Activated T-helper 1 cell treated with anti-CD3 and anti-CD28 coated beads, Interleukin-12 subunit alpha, Interleukin-12 subunit beta, Interleukin-2, Interleukin-4 antibody, amounts not matched to agents 30 ng/mL and 10 ng/mL and 1 ng/mL, durations not matched to agents 14 hours and 24 hours and 36 hours (primary cell): ENCODE measurements at regions not wholly inside any gene's neighbourhood (a gene's known extent, or its start where the extent isn't known, plus 50 kb on each side); places are given as distances from the start of the nearest gene placed in this dataset.
"Not testable (repeated sequence)": the region's sequence is repeated elsewhere in the genome, so short reads cannot be mapped to it uniquely, and the experiment has no call there.

Experiments used
- DNase-seq: peaks from one replicate; pipeline ENCODE4 v3.0.0; 2021; ENCODE audit warnings: low spot score
- H3K27ac Mint-ChIP-seq: one replicate; pipeline ENCODE4 v1.8.0; 2021; ENCODE audit warnings: mild to moderate bottlenecking, mixed read lengths
- H3K27me3 Mint-ChIP-seq: one replicate; pipeline ENCODE4 v1.8.0; 2022; ENCODE audit warnings: mild to moderate bottlenecking, moderate library complexity, mixed read lengths; ENCODE audit not compliant: insufficient read depth
- H3K36me3 Mint-ChIP-seq: one replicate; pipeline ENCODE4 v1.8.0; 2021; ENCODE audit warnings: low read depth, mixed read lengths
- H3K4me1 Mint-ChIP-seq: one replicate; pipeline ENCODE4 v1.8.0; 2021; ENCODE audit warnings: low read depth, mixed read lengths
- H3K4me3 Mint-ChIP-seq: one replicate; pipeline ENCODE4 v1.8.0; 2021; ENCODE audit warnings: mild to moderate bottlenecking, moderate library complexity, mixed read lengths
- H3K9me3 Mint-ChIP-seq: one replicate; pipeline ENCODE4 v1.8.0; 2021; ENCODE audit warnings: mixed read lengths
- intact Hi-C: fragments of 100-400 bp; cut with micrococcal nuclease; formaldehyde crosslinking; loops from one replicate; pipeline ENCODE4 v1.15.1; 2024

GRCh38 chr18:47721876-47722275 lies 208.6 kb downstream of the SMAD2 start:
- no peaks in the 10 kb centered on the region for H3K27me3 Mint-ChIP-seq
- H3K36me3 Mint-ChIP-seq, result no peaks in the 10 kb centered on the region
- H3K4me3 Mint-ChIP-seq, result no peak overlapping the region
- H3K4me1 Mint-ChIP-seq, result no peaks in the 10 kb centered on the region
- no peak overlapping the region for H3K27ac Mint-ChIP-seq
- no peak for DNase-seq
- intact Hi-C loops, result no loop called here
- H3K9me3 Mint-ChIP-seq, result no peaks in the 10 kb centered on the region

GRCh38 chr18:47720741-47721140 lies 209.7 kb downstream of the SMAD2 start:
- H3K36me3 Mint-ChIP-seq, result no peaks in the 10 kb centered on the region
- H3K27ac Mint-ChIP-seq, result no peak overlapping the region
- no peaks in the 10 kb centered on the region for H3K4me1 Mint-ChIP-seq
- H3K27me3 Mint-ChIP-seq, result no peaks in the 10 kb centered on the region
- no peak for DNase-seq
- intact Hi-C loops, result no loop called here
- H3K9me3 Mint-ChIP-seq, result no peaks in the 10 kb centered on the region
- no peak overlapping the region for H3K4me3 Mint-ChIP-seq

- Mint-ChIP-seq H3K27me3 (no peaks in the 10 kb centered on the region), H3K36me3 (no peaks in the 10 kb centered on the region), H3K27ac (no peak overlapping the region), H3K9me3 (no peaks in the 10 kb centered on the region), H3K4me1 (no peaks in the 10 kb centered on the region), H3K4me3 (no peak overlapping the region)
- DNase-seq, result no peak
- intact Hi-C loops, result no loop called here
Measured at GRCh38 chr18:47719096-47719780, 211.2 kb downstream of the SMAD2 start.

- no peak overlapping the region for H3K27ac Mint-ChIP-seq
- no peaks in the 10 kb centered on the region for H3K27me3 Mint-ChIP-seq
- no peaks in the 10 kb centered on the region for H3K36me3 Mint-ChIP-seq
- H3K4me3 Mint-ChIP-seq, result no peak overlapping the region
- intact Hi-C loops, result no loop called here
- H3K9me3 Mint-ChIP-seq, result no peaks in the 10 kb centered on the region
- no peaks in the 10 kb centered on the region for H3K4me1 Mint-ChIP-seq
- DNase-seq, result no peak
Measured at GRCh38 chr18:47718646-47719045, 211.8 kb downstream of the SMAD2 start.

- Mint-ChIP-seq H3K4me1 (no peaks in the 10 kb centered on the region), H3K27ac (no peak overlapping the region), H3K27me3 (no peaks in the 10 kb centered on the region), H3K9me3 (no peaks in the 10 kb centered on the region), H3K4me3 (no peak overlapping the region), H3K36me3 (no peaks in the 10 kb centered on the region)
- DNase-seq, result no peak
- intact Hi-C loops, result no loop called here
Measured at GRCh38 chr18:47717257-47717656, 213.2 kb downstream of the SMAD2 start.

GRCh38 chr18:47716632-47717185 lies 213.8 kb downstream of the SMAD2 start:
- Mint-ChIP-seq H3K9me3 (no peaks in the 10 kb centered on the region), H3K27me3 (no peaks in the 10 kb centered on the region), H3K36me3 (no peaks in the 10 kb centered on the region), H3K27ac (no peak overlapping the region), H3K4me3 (no peak overlapping the region), H3K4me1 (no peaks in the 10 kb centered on the region)
- no peak for DNase-seq
- intact Hi-C loops, result no loop called here

- Mint-ChIP-seq H3K36me3 (no peaks in the 10 kb centered on the region), H3K27me3 (no peaks in the 10 kb centered on the region), H3K4me3 (no peak overlapping the region), H3K4me1 (no peaks in the 10 kb centered on the region), H3K27ac (no peak overlapping the region), H3K9me3 (no peaks in the 10 kb centered on the region)
- DNase-seq, result no peak
- intact Hi-C loops, result no loop called here
Measured at GRCh38 chr18:47710451-47710850, 220.0 kb downstream of the SMAD2 start.

GRCh38 chr18:47709556-47709955 lies 220.9 kb downstream of the SMAD2 start:
- no peak for DNase-seq
- Mint-ChIP-seq H3K4me3 (no peak overlapping the region), H3K4me1 (no peaks in the 10 kb centered on the region), H3K36me3 (no peaks in the 10 kb centered on the region), H3K9me3 (no peaks in the 10 kb centered on the region), H3K27ac (no peak overlapping the region), H3K27me3 (peaks cover under 1% of the 10 kb centered on the region)
- intact Hi-C loops, result no loop called here

- H3K36me3 Mint-ChIP-seq, result no peaks in the 10 kb centered on the region
- H3K27ac Mint-ChIP-seq, result no peak overlapping the region
- no peaks in the 10 kb centered on the region for H3K4me1 Mint-ChIP-seq
- no peaks in the 10 kb centered on the region for H3K9me3 Mint-ChIP-seq
- no peak overlapping the region for H3K4me3 Mint-ChIP-seq
- intact Hi-C loops, result no loop called here
- no peak for DNase-seq
- peaks cover 5% of the 10 kb centered on the region for H3K27me3 Mint-ChIP-seq
Measured at GRCh38 chr18:47708206-47708605, 222.3 kb downstream of the SMAD2 start.

GRCh38 chr18:47701134-47701533 lies 229.3 kb downstream of the SMAD2 start:
- no peak for DNase-seq
- Mint-ChIP-seq H3K4me3 (no peak overlapping the region), H3K27me3 (peaks cover 5% of the 10 kb centered on the region), H3K4me1 (no peaks in the 10 kb centered on the region), H3K36me3 (no peaks in the 10 kb centered on the region), H3K27ac (no peak overlapping the region), H3K9me3 (no peaks in the 10 kb centered on the region)
- intact Hi-C loops, result no loop called here

- H3K4me3 Mint-ChIP-seq, result no peak overlapping the region
- no peaks in the 10 kb centered on the region for H3K36me3 Mint-ChIP-seq
- H3K27me3 Mint-ChIP-seq, result no peaks in the 10 kb centered on the region
- no peaks in the 10 kb centered on the region for H3K9me3 Mint-ChIP-seq
- no peak overlapping the region for H3K27ac Mint-ChIP-seq
- no peaks in the 10 kb centered on the region for H3K4me1 Mint-ChIP-seq
- DNase-seq, result no peak
- intact Hi-C loops, result no loop called here
Measured at GRCh38 chr18:47696870-47697269, 233.6 kb downstream of the SMAD2 start.

- no peaks in the 10 kb centered on the region for H3K36me3 Mint-ChIP-seq
- no peak overlapping the region for H3K4me3 Mint-ChIP-seq
- no peaks in the 10 kb centered on the region for H3K4me1 Mint-ChIP-seq
- H3K27ac Mint-ChIP-seq, result no peak overlapping the region
- H3K9me3 Mint-ChIP-seq, result no peaks in the 10 kb centered on the region
- intact Hi-C loops, result no loop called here
- peaks cover 8% of the 10 kb centered on the region for H3K27me3 Mint-ChIP-seq
- DNase-seq, result no peak
Measured at GRCh38 chr18:47691611-47692010, 238.8 kb downstream of the SMAD2 start.

GRCh38 chr18:47690778-47691177 lies 239.7 kb downstream of the SMAD2 start:
- H3K4me3 Mint-ChIP-seq, H3K36me3 Mint-ChIP-seq, H3K27me3 Mint-ChIP-seq, H3K9me3 Mint-ChIP-seq, H3K27ac Mint-ChIP-seq, DNase-seq, H3K4me1 Mint-ChIP-seq, intact Hi-C loops: not testable (repeated sequence)

- no peak for DNase-seq
- no peaks in the 10 kb centered on the region for H3K9me3 Mint-ChIP-seq
- H3K27me3 Mint-ChIP-seq, result peaks cover 8% of the 10 kb centered on the region
- intact Hi-C loops, result no loop called here
- H3K27ac Mint-ChIP-seq, result no peak overlapping the region
- H3K4me3 Mint-ChIP-seq, result no peak overlapping the region
- H3K36me3 Mint-ChIP-seq, result no peaks in the 10 kb centered on the region
- no peaks in the 10 kb centered on the region for H3K4me1 Mint-ChIP-seq
Measured at GRCh38 chr18:47689371-47689770, 241.1 kb downstream of the SMAD2 start.
